Endothelial cell of umbilical vein (primary cell): ENCODE measurements at regions not wholly inside any gene's neighbourhood (a gene's known extent, or its start where the extent isn't known, plus 50 kb on each side); places are given as distances from the start of the nearest gene placed in this dataset.

Source experiments
- CTCF ChIP-seq, 2 donors: IDR thresholded peaks; 1 replicate in 1 of 2; 2 replicates in 1 of 2; pipeline ENCODE4 v1.5.1; 2011; ENCODE audit warnings: low read length in 2 of 2, mild to moderate bottlenecking in 2 of 2, moderate library complexity in 2 of 2, control low read depth in 1 of 2, inconsistent platforms in 1 of 2, low read depth in 1 of 2; ENCODE audit not compliant: insufficient read depth in 1 of 2; ENCODE audit errors: extremely low read depth in 1 of 2
- EZH2 ChIP-seq: IDR thresholded peaks from 2 replicates; pipeline ENCODE4 v1.6.1; 2012; ENCODE audit warnings: borderline replicate concordance, low read depth, mild to moderate bottlenecking, moderate library complexity, low read length, inconsistent platforms; ENCODE audit not compliant: severe bottlenecking
- POLR2A ChIP-seq: IDR thresholded peaks from 2 replicates; pipeline ENCODE4 v1.6.1; 2012; ENCODE audit warnings: low read depth, mild to moderate bottlenecking, control low read depth, low read length
- POLR2AphosphoS5 ChIP-seq: IDR thresholded peaks from 2 replicates; pipeline ENCODE4 v1.6.1; 2012; ENCODE audit warnings: low read depth, mild to moderate bottlenecking, control low read depth, low read length, moderate library complexity; ENCODE audit not compliant: insufficient read depth
- TF ChIP-seq, protein P1 (sequence below): IDR thresholded peaks from 2 replicates; pipeline ENCODE4 v1.6.1; 2011; ENCODE audit not compliant: insufficient read depth, insufficient read length

- no peak for TF ChIP-seq CTCF (IDR thresholded peaks at IDR 0.05; ENCODE audit: extremely low read depth in 1 of 2, insufficient read depth in 1 of 2, low read depth in 1 of 2, low read length in 2 of 2)
- no peak for TF ChIP-seq POLR2AphosphoS5
- TF ChIP-seq, protein P1, sequence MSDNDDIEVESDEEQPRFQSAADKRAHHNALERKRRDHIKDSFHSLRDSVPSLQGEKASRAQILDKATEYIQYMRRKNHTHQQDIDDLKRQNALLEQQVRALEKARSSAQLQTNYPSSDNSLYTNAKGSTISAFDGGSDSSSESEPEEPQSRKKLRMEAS: no peak
- no peak for TF ChIP-seq POLR2A
- TF ChIP-seq EZH2: no peak
Observed at GRCh38 chr6:44560458-44561059, 173.1 kb downstream of the CDC5L start.
